ENCODE measurements at regions not wholly inside any gene's neighbourhood (a gene's known extent, or its start where the extent isn't known, plus 50 kb on each side); places are given as distances from the start of the nearest gene placed in this dataset.
A peak's percentile ranks its signal among the peaks of the same experiment; 100 is the strongest.

DNA sequence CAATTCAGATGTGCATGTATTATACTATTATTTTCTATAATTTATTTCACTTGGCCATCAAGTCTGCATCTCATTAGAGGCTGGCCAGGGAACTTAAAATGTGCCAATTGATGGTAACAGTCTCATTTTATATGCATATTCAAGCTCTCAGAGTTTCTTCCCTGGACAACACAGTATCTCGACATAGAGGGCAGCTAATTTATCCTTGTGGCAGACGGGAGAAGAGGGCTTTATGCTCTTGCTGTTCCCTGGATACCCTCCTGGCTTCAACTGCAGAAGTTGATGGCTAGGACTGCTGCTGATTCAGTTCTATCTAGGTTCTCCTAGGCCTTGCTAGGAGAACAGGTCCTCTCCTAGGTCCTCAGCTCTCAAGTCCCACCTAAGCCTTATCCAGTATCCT is 99.1 kb upstream of the NPHP3 start:
- DNase-seq: no peak

DNA sequence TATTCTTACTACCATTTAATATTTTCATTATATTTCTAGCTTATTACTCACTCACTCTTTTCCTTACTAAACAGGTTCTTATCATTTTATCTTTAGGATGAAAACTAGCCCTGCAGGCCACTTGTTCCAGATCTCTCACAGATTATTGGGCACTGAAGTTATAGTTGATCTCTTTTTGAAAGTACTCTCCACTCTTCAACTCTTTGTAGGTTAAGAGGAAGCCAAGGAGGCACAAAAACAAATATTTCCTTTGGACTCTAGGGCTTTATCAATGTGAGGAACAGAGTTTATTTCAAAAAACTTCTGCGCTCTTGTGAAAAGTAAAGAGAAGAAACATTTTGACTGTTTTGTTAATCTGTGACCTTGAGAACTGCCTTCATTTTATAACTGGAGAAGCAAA is 96.0 kb upstream of the NPHP3 start:
- no peak for DNase-seq

DNA sequence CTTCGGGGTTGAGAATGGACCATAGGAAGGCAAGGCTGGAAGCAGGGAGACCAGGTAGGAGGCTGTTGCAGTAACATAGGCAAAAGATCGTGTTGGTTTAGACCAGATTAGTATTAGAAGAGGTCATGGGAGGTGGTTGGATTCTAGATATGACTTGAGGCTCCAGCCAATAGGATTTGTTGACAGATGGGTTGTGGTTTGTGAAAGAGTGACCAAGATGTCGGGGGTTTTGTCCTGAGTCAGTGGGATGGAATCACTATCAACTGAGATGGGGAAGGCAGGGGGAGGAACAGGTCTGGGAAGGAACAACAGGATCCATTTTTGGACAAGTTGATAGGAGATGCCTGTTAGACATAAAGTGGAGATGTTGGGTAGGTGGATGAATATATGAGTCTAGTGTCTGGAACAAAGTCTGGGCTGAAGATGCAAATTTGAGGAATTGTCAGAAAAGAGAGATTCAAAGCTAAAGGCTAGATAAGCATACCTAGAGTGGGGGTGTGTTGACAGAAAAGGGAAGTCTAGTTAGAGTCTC is 95.5 kb upstream of the NPHP3 start:
- no peak for DNase-seq

DNA sequence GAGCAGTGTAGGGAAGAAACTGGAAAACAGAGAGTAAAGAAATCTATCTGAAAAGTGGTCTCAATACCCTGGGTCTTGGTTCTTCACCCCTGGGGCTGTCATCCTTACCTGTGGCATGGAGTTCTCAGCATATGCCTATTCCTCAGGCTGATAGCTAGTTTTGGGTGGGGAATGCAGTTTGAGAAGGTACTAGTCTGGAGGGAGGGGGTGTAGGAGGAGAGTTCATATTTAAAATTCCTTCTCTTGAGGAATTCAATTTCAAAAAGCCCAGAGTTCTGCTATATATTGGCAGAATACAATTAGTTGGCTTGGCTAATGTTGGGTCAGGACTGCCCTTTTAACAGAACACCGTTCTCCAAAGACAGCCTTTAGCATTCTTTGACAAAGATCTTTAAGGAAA is 82.9 kb upstream of the NPHP3 start:
- no peak for DNase-seq

GRCh38 chr3:132804498-132804897 is 82.3 kb upstream of the NPHP3 start:
- DNase-seq: no peak

- DNase-seq: no peak
These were observed 81.7 kb upstream of the NPHP3 start for GRCh38 chr3:132803889-132804288.

DNA sequence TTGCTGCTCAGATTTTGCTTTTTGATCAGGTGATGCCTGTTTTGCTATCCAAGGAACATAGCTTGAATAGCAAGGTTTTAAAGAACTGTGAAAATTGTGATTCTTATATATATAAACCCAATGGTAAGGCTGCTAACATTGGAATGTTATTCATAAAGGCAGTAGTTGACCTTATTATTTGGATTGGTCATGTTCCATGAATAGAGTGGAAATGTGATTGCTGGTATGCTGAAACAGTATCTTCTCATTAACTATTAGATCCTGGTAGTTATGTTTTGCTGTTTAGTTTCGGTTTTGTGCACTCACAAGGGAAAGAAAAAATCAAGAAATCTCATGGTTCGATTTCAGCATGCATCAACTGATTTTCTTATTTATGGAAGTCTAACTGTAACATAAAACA is 78.7 kb upstream of the NPHP3 start:
- no peak for DNase-seq

- no peak for DNase-seq
These were observed 68.6 kb upstream of the NPHP3 start for GRCh38 chr3:132790806-132791205.

GRCh38 chr3:132789959-132790358 is 67.8 kb upstream of the NPHP3 start:
- no peak for DNase-seq

GRCh38 chr3:132788301-132788671 is 66.1 kb upstream of the NPHP3 start:
- DNase-seq: no peak

GRCh38 chr3:132787616-132788300 is 65.5 kb upstream of the NPHP3 start:
- no peak for DNase-seq

DNA sequence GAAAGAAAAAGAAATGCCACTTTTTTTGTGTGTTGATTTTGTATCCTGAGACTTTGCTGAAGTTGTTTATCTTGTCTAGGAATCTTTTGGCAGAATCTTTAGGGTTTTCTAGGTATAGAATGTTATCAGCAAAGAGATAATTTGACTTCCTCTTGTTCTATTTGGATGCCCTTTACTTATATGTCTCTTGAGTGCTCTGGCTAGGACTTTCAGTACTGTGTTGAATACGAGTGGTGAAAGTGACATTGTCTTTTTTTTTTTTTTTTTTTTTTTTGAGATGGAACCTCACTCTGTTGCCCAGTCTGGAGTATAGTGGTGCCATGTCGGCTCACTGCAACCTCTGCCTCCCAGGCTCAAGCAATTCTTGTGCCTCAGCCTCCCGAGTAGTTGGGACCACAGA is 64.7 kb upstream of the NPHP3 start:
- DNase-seq: no peak

DNA sequence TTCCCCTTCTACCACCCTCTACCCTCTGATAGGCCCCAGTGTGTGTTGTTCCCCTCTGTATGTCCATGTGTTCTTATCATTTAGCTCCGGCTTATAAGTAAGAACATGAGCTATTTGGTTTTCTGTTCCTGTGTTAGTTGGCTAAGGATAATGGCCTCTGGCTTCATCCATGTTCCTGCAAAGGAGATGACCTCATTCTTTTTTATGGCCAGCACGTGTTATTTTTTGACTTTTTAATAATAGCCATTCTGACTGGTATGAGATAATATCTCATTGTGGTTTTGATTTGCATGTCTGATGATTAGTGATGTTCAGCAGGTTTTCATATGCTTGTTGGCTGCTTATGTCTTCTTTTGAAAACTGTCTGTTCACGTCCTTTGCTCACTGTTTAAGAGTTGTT is 63.1 kb upstream of the NPHP3 start:
- DNase-seq: peak; percentile 73

- no peak for DNase-seq
These were observed 62.4 kb upstream of the NPHP3 start for GRCh38 chr3:132784502-132785025.

DNA sequence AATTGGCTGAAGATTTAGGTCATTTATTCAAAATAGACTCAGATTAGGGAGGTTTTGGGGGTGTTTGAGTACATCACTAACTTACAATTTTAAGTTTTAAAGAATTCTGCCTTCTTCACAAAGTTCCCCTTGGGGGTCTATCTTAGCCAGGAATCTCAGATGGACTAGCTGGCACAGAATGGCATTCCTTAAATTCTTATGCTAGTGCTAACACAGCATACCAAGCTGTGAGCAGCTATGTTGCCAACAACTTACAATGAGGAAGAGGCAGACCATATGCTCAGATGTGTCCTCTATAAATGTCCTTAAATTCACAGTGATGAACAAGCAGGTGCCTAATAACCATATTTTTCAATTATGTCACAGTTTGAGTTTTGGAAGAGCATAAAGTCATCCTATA is 60.9 kb upstream of the NPHP3 start:
- no peak for DNase-seq

DNA sequence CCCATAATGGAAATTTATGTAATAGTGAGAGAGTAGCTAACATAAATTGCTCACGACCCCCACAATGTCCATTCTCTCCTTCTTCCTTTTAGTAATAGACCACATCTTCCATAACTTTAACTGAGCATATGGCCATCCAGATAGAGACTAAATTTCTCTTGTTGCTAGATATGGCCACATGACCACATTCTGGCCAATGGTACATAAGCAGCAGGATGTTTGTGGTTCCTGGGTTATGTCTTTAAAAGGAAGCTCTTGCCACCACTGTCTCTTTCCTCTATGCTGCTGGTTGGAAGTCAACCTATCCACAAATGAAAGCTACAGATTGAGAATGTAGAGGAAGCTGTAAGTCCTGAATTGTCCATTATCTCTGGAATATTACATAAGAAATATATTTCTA is 59.7 kb upstream of the NPHP3 start:
- DNase-seq: no peak

- no peak for DNase-seq
These were observed 55.0 kb upstream of the NPHP3 start for GRCh38 chr3:132777171-132777570.

- no peak for DNase-seq
These were observed 50.9 kb upstream of the NPHP3 start for GRCh38 chr3:132773071-132773619.

GRCh38 chr3:132772252-132772651 is 50.0 kb upstream of the NPHP3 start:
- DNase-seq: no peak

All from NCI-H526 treated with DMSO at 0.1 percent for 48 hours (cell line).